ENCODE measurements at regions not wholly inside any gene's neighbourhood (a gene's known extent, or its start where the extent isn't known, plus 50 kb on each side); places are given as distances from the start of the nearest gene placed in this dataset.

GRCh38 chr5:7246287-7246686, 149.7 kb upstream of the ADCY2 start:
- CTCF ChIA-PET: interaction anchor here (0.6 kb wide), 1 partner anchor 909 kb away, joined by 3 read pairs; no protein-coding TSS in a partner anchor
- H3K9me3 ChIP-seq (ENCODE audit: control insufficient read depth, insufficient read depth, low read length): peaks cover 19% of the 10 kb centered on the region
- H3K27me3 ChIP-seq (ENCODE audit: control insufficient read depth, insufficient read depth, low read length): no peaks in the 10 kb centered on the region
- no peak for TF ChIP-seq CTCF (IDR thresholded peaks at IDR 0.05; ENCODE audit: low read depth, low read length)
- H3K27ac ChIP-seq (ENCODE audit: low read depth, low read length): no peak overlapping the region
- H3K4me3 ChIP-seq (ENCODE audit: low read depth, low read length): no peak overlapping the region
- POLR2A ChIA-PET: no interaction called here
- no peak for DNase-seq (ENCODE audit: low read depth, low spot score)

- Histone ChIP-seq H3K27ac (ENCODE audit: low read depth, low read length) (no peak overlapping the region), H3K4me3 (ENCODE audit: low read depth, low read length) (no peak overlapping the region), H3K27me3 (ENCODE audit: control insufficient read depth, insufficient read depth, low read length) (no peaks in the 10 kb centered on the region), H3K9me3 (ENCODE audit: control insufficient read depth, insufficient read depth, low read length) (peaks cover 6% of the 10 kb centered on the region; the same call in 1 of the 2 replicates)
- CTCF ChIA-PET: no interaction called here
- POLR2A ChIA-PET: no interaction called here
- no peak for TF ChIP-seq CTCF (IDR thresholded peaks at IDR 0.05; ENCODE audit: low read depth, low read length)
- DNase-seq (ENCODE audit: low read depth, low spot score): no peak
These were observed 145.9 kb upstream of the ADCY2 start for GRCh38 chr5:7250004-7250403.

DNA sequence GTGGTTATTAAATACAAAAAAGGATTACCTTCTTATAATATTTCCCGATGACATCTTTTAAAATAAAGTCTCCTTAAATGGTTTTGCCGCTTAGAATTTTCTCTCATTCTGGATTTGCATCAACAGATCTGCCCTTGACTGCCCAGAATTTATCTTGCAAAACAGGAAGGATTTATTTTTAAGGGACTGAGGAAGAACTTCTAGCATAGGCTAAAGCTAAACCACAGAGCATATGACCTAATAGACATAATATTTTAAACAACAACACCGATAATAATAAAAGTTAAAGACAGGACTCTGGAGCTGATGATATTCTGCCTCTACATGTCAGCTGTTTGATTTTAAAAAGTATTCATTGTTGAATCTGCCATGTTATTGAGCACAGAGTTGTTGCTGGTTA, 145.3 kb upstream of the ADCY2 start:
- Histone ChIP-seq H3K9me3 (ENCODE audit: control insufficient read depth, insufficient read depth, low read length) (peaks cover 3% of the 10 kb centered on the region; the same call in 1 of the 2 replicates), H3K4me3 (ENCODE audit: low read depth, low read length) (no peak overlapping the region), H3K27ac (ENCODE audit: low read depth, low read length) (no peak overlapping the region), H3K27me3 (ENCODE audit: control insufficient read depth, insufficient read depth, low read length) (no peaks in the 10 kb centered on the region)
- no peak for TF ChIP-seq CTCF (IDR thresholded peaks at IDR 0.05; ENCODE audit: low read depth, low read length)
- ChIA-PET POLR2A (no interaction called here), CTCF (no interaction called here)
- DNase-seq (ENCODE audit: low read depth, low spot score): no peak

DNA sequence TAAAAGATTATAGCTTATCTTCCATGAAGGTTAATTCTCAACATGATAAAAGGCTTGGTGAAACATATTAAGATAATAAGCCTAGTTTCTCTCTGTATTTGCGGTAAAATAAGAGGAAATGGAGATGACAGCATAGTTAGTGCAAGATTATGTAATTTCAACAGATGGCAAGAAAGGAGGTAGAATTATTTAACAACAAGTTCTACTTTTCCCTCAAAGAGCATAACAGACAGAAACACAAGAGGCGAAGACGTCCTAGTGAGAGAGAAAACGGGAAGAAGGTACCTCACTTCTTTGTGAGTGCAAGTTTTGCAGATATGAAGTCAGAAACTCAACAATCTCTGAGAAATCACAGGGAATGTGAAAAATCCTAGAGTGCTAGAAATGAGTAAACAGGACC, 144.8 kb upstream of the ADCY2 start:
- Histone ChIP-seq H3K27me3 (ENCODE audit: control insufficient read depth, insufficient read depth, low read length) (no peaks in the 10 kb centered on the region), H3K27ac (ENCODE audit: low read depth, low read length) (no peak overlapping the region), H3K4me3 (ENCODE audit: low read depth, low read length) (no peak overlapping the region), H3K9me3 (ENCODE audit: control insufficient read depth, insufficient read depth, low read length) (peaks cover 3% of the 10 kb centered on the region; the same call in 1 of the 2 replicates)
- POLR2A ChIA-PET: no interaction called here
- CTCF ChIA-PET: no interaction called here
- DNase-seq (ENCODE audit: low read depth, low spot score): no peak
- TF ChIP-seq CTCF (IDR thresholded peaks at IDR 0.05; ENCODE audit: low read depth, low read length): no peak

GRCh38 chr5:7261049-7261448, 134.9 kb upstream of the ADCY2 start:
- peak; percentile 33; the same call in 1 of the 2 replicates for TF ChIP-seq CTCF (IDR thresholded peaks at IDR 0.05; ENCODE audit: low read depth, low read length)
- Histone ChIP-seq H3K27me3 (ENCODE audit: control insufficient read depth, insufficient read depth, low read length) (no peaks in the 10 kb centered on the region), H3K27ac (ENCODE audit: low read depth, low read length) (no peak overlapping the region), H3K4me3 (ENCODE audit: low read depth, low read length) (no peak overlapping the region), H3K9me3 (ENCODE audit: control insufficient read depth, insufficient read depth, low read length) (peaks cover 3% of the 10 kb centered on the region; the same call in 1 of the 2 replicates)
- CTCF ChIA-PET: no interaction called here
- POLR2A ChIA-PET: no interaction called here
- no peak for DNase-seq (ENCODE audit: low read depth, low spot score)

Data from AG04450 (cell line).